Coronary artery (tissue), 2 donors: ENCODE measurements at regions not wholly inside any gene's neighbourhood (a gene's known extent, or its start where the extent isn't known, plus 50 kb on each side); places are given as distances from the start of the nearest gene placed in this dataset.

Experiments used
- DNase-seq: peaks from one replicate; pipeline ENCODE4 v3.0.0-alpha.2; 2017; ENCODE audit warnings: low spot score
- H3K27ac ChIP-seq, 2 donors: fragments of 200-600 bp; sonication (generic); one replicate each; pipeline ENCODE4 v1.5.1; 2016 to 2019
- H3K4me3 ChIP-seq: fragments of 200-600 bp; sonication (generic); 2 replicates; pipeline ENCODE4 v1.5.1; 2016; ENCODE audit warnings: mild to moderate bottlenecking, moderate library complexity
- TF ChIP-seq, protein P1 (sequence below): fragments of 200-600 bp; sonication (generic); IDR thresholded peaks from one replicate; pipeline ENCODE4 v1.5.1; 2019; ENCODE audit warnings: antibody characterized with exemption

DNA sequence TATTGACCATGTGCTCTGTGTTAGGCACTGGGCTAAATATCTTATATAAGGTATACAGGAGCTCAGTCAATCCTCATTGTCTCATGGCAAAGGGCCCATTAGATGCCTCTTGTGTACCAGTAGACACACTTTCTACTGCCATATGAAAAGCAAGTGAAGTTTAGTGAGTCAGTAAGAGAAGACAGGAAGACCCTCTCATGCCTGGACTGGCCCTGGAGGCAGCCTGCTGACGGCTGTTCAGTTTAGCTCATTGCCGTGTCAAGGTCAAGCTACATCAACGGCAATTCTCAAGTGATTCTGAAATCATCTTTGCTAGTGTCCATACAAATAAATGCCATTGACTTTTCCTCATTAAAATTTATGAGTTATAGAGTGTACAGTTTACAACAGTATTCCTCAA, 237.9 kb downstream of the IRX1 start:
- Histone ChIP-seq H3K27ac (no peak overlapping the region), H3K4me3 (no peak overlapping the region)
- no peak for DNase-seq
- TF ChIP-seq, protein P1, sequence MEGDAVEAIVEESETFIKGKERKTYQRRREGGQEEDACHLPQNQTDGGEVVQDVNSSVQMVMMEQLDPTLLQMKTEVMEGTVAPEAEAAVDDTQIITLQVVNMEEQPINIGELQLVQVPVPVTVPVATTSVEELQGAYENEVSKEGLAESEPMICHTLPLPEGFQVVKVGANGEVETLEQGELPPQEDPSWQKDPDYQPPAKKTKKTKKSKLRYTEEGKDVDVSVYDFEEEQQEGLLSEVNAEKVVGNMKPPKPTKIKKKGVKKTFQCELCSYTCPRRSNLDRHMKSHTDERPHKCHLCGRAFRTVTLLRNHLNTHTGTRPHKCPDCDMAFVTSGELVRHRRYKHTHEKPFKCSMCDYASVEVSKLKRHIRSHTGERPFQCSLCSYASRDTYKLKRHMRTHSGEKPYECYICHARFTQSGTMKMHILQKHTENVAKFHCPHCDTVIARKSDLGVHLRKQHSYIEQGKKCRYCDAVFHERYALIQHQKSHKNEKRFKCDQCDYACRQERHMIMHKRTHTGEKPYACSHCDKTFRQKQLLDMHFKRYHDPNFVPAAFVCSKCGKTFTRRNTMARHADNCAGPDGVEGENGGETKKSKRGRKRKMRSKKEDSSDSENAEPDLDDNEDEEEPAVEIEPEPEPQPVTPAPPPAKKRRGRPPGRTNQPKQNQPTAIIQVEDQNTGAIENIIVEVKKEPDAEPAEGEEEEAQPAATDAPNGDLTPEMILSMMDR, result no peak

- no peak for DNase-seq
- Histone ChIP-seq H3K27ac (no peak overlapping the region), H3K4me3 (no peak overlapping the region)
- TF ChIP-seq, protein P1, result no peak
Observed at GRCh38 chr5:3835811-3836210, 240.2 kb downstream of the IRX1 start.

- Histone ChIP-seq H3K4me3 (no peak overlapping the region), H3K27ac (no peak overlapping the region)
- DNase-seq, result no peak
- TF ChIP-seq, protein P1, result no peak
Observed at GRCh38 chr5:3836528-3836927, 240.9 kb downstream of the IRX1 start.

GRCh38 chr5:3837506-3837905, 241.9 kb downstream of the IRX1 start:
- no peak for DNase-seq
- H3K4me3 ChIP-seq, result no peak overlapping the region

DNA sequence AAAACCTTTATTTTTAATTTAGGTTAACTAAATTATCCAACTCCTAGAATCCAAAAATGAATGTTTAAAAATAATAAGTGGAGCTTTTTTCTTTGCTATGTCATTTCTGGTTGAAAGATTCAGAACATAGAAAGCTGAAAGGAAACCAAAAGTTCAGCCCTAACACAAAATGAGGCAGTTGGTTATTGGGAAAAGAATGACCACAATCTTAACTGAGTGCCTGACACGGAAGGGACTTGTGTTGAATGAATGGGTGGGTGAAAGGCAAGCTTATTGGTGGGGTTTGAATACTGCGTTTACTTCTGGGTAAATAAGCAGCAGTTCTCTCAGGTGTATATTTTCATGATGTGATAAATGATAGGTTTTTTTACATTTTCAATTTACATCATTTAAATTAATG, 243.5 kb downstream of the IRX1 start:
- no peak for DNase-seq
- H3K27ac ChIP-seq, result no peak overlapping the region
- no peak overlapping the region for H3K4me3 ChIP-seq
- TF ChIP-seq, protein P1, result no peak

More at GRCh38 chr5:3837506-3837905, 241.9 kb downstream of the IRX1 start:
- H3K27ac ChIP-seq, result no peak overlapping the region
- TF ChIP-seq, protein P1, result no peak

DNA sequence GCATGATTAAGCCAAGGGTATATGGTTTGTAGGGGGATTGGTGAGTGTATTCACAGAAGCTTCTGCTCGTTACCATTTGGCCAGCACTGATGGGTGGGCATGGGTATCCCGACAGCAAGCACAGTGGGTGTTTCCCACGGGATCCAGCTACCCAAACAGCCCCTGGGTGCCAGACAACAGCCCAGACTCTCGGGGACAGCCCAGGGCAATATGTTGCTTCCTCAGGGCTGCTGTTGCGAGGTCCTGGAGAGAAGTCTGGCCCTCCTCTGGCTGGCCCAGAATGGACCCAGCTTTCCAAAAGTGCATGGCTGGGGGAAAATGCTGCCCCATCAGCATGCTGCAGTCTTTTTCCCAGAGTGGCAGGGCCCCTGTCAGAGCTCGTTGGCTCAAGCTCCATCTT, 247.0 kb downstream of the IRX1 start:
- TF ChIP-seq, protein P1, result no peak
- peak; percentile 58 for DNase-seq
- no peak overlapping the region for H3K4me3 ChIP-seq

DNA sequence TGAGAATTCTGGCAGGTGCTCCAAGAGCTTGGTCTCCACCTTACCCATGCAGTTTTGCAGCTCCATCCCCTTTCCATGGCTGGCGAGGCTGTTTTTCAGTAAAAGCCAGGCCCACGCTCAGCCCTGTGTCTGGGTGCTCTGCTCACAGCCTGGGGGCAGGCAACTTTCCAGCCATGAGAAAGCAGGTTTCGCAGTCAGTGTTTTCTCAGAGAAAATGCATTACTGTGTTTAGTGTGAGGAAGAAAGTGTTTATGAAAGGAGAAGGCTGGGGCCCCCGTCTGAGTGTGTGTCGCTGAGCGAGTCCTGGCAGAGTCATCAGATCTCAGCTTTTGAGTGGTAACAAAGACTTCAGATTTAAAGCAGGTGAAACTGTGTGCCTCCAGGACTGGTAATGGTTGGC, 248.1 kb downstream of the IRX1 start:
- TF ChIP-seq, protein P1, result no peak
- H3K27ac ChIP-seq, result no peak overlapping the region
- DNase-seq, result peak; percentile 31
- no peak overlapping the region for H3K4me3 ChIP-seq

More for the DNA sequence above, 247.0 kb downstream of the IRX1 start:
- no peak overlapping the region for H3K27ac ChIP-seq
